Activated T-helper 2 cell treated with anti-CD3 and anti-CD28 coated beads, Interferon-gamma antibody, Interleukin-2, Interleukin-4, amounts not matched to agents 10 μg/mL and 5 μg/mL and 100 μg/mL, durations not matched to agents 14 hours and 24 hours and 36 hours (primary cell): ENCODE measurements at regions not wholly inside any gene's neighbourhood (a gene's known extent, or its start where the extent isn't known, plus 50 kb on each side); places are given as distances from the start of the nearest gene placed in this dataset.
"Not testable (repeated sequence)": the region's sequence is repeated elsewhere in the genome, so short reads cannot be mapped to it uniquely, and the experiment has no call there.

Source experiments
- DNase-seq: peaks from one replicate; pipeline ENCODE4 v3.0.0; 2021; ENCODE audit warnings: low spot score
- H3K27ac Mint-ChIP-seq: one replicate; pipeline ENCODE4 v1.8.0; 2021; ENCODE audit warnings: mixed read lengths
- H3K27me3 Mint-ChIP-seq: one replicate; pipeline ENCODE4 v1.8.0; 2021; ENCODE audit warnings: low read depth, mixed read lengths
- H3K36me3 Mint-ChIP-seq: one replicate; pipeline ENCODE4 v1.8.0; 2021; ENCODE audit warnings: low read depth, mixed read lengths
- H3K4me1 Mint-ChIP-seq: one replicate; pipeline ENCODE4 v1.8.0; 2021; ENCODE audit warnings: low read depth, mixed read lengths
- H3K4me3 Mint-ChIP-seq: one replicate; pipeline ENCODE4 v1.8.0; 2021; ENCODE audit warnings: low read depth, mild to moderate bottlenecking, moderate library complexity, mixed read lengths
- H3K9me3 Mint-ChIP-seq: one replicate; pipeline ENCODE4 v1.8.0; 2021; ENCODE audit warnings: mixed read lengths
- intact Hi-C: fragments of 100-400 bp; cut with micrococcal nuclease; formaldehyde crosslinking; loops from one replicate; pipeline ENCODE4 v1.15.1; 2023

- no peak overlapping the region for H3K4me3 Mint-ChIP-seq
- no peaks in the 10 kb centered on the region for H3K27me3 Mint-ChIP-seq
- DNase-seq: no peak
- H3K4me1 Mint-ChIP-seq: peaks cover 7% of the 10 kb centered on the region
- H3K27ac Mint-ChIP-seq: no peak overlapping the region
- H3K36me3 Mint-ChIP-seq: no peaks in the 10 kb centered on the region
- intact Hi-C loops: no loop called here
- no peaks in the 10 kb centered on the region for H3K9me3 Mint-ChIP-seq
These were observed 160.6 kb upstream of the POU1F1 start for GRCh38 chr3:87436781-87437543.

GRCh38 chr3:87435926-87436620 lies 159.7 kb upstream of the POU1F1 start:
- Mint-ChIP-seq H3K36me3 (no peaks in the 10 kb centered on the region), H3K4me3 (no peak overlapping the region), H3K27me3 (no peaks in the 10 kb centered on the region), H3K9me3 (no peaks in the 10 kb centered on the region), H3K4me1 (peaks cover 7% of the 10 kb centered on the region), H3K27ac (no peak overlapping the region)
- DNase-seq: no peak
- intact Hi-C loops: no loop called here

- intact Hi-C loops, H3K27me3 Mint-ChIP-seq, H3K36me3 Mint-ChIP-seq, H3K9me3 Mint-ChIP-seq, H3K4me3 Mint-ChIP-seq, H3K4me1 Mint-ChIP-seq, H3K27ac Mint-ChIP-seq, DNase-seq: not testable (repeated sequence)
These were observed 157.1 kb upstream of the POU1F1 start for GRCh38 chr3:87433445-87433844.

GRCh38 chr3:87426918-87427317 lies 150.5 kb upstream of the POU1F1 start:
- Mint-ChIP-seq H3K36me3 (no peaks in the 10 kb centered on the region), H3K9me3 (no peaks in the 10 kb centered on the region), H3K4me3 (no peak overlapping the region), H3K27me3 (no peaks in the 10 kb centered on the region), H3K27ac (no peak overlapping the region), H3K4me1 (no peaks in the 10 kb centered on the region)
- DNase-seq: no peak
- intact Hi-C loops: no loop called here

- no peak overlapping the region for H3K27ac Mint-ChIP-seq
- intact Hi-C loops: no loop called here
- no peaks in the 10 kb centered on the region for H3K4me1 Mint-ChIP-seq
- H3K9me3 Mint-ChIP-seq: no peaks in the 10 kb centered on the region
- no peak overlapping the region for H3K4me3 Mint-ChIP-seq
- no peaks in the 10 kb centered on the region for H3K27me3 Mint-ChIP-seq
- no peak for DNase-seq
- no peaks in the 10 kb centered on the region for H3K36me3 Mint-ChIP-seq
These were observed 148.7 kb upstream of the POU1F1 start for GRCh38 chr3:87425056-87425455.

GRCh38 chr3:87423336-87423735 lies 147.0 kb upstream of the POU1F1 start:
- intact Hi-C loops: no loop called here
- no peak for DNase-seq
- Mint-ChIP-seq H3K27ac (no peak overlapping the region), H3K36me3 (no peaks in the 10 kb centered on the region), H3K4me1 (no peaks in the 10 kb centered on the region), H3K4me3 (no peak overlapping the region), H3K9me3 (no peaks in the 10 kb centered on the region), H3K27me3 (no peaks in the 10 kb centered on the region)

GRCh38 chr3:87422333-87422732 lies 145.9 kb upstream of the POU1F1 start:
- H3K9me3 Mint-ChIP-seq: no peaks in the 10 kb centered on the region
- H3K27me3 Mint-ChIP-seq: no peaks in the 10 kb centered on the region
- no peak overlapping the region for H3K4me3 Mint-ChIP-seq
- no peaks in the 10 kb centered on the region for H3K4me1 Mint-ChIP-seq
- intact Hi-C loops: no loop called here
- no peak overlapping the region for H3K27ac Mint-ChIP-seq
- DNase-seq: no peak
- H3K36me3 Mint-ChIP-seq: no peaks in the 10 kb centered on the region

GRCh38 chr3:87420171-87420570 lies 143.8 kb upstream of the POU1F1 start:
- Mint-ChIP-seq H3K27ac (no peak overlapping the region), H3K36me3 (no peaks in the 10 kb centered on the region), H3K4me1 (no peaks in the 10 kb centered on the region), H3K27me3 (no peaks in the 10 kb centered on the region), H3K9me3 (no peaks in the 10 kb centered on the region), H3K4me3 (no peak overlapping the region)
- no peak for DNase-seq
- intact Hi-C loops: no loop called here

GRCh38 chr3:87414271-87414670 lies 137.9 kb upstream of the POU1F1 start:
- H3K4me1 Mint-ChIP-seq: no peaks in the 10 kb centered on the region
- no peak overlapping the region for H3K27ac Mint-ChIP-seq
- no peaks in the 10 kb centered on the region for H3K36me3 Mint-ChIP-seq
- intact Hi-C loops: no loop called here
- no peak overlapping the region for H3K4me3 Mint-ChIP-seq
- no peak for DNase-seq
- H3K9me3 Mint-ChIP-seq: no peaks in the 10 kb centered on the region
- no peaks in the 10 kb centered on the region for H3K27me3 Mint-ChIP-seq

- H3K27ac Mint-ChIP-seq: no peak overlapping the region
- no peaks in the 10 kb centered on the region for H3K27me3 Mint-ChIP-seq
- H3K4me3 Mint-ChIP-seq: no peak overlapping the region
- no peaks in the 10 kb centered on the region for H3K4me1 Mint-ChIP-seq
- no peaks in the 10 kb centered on the region for H3K36me3 Mint-ChIP-seq
- DNase-seq: no peak
- no peaks in the 10 kb centered on the region for H3K9me3 Mint-ChIP-seq
- intact Hi-C loops: no loop called here
These were observed 137.4 kb upstream of the POU1F1 start for GRCh38 chr3:87413814-87414213.

- no peaks in the 10 kb centered on the region for H3K4me1 Mint-ChIP-seq
- H3K27me3 Mint-ChIP-seq: no peaks in the 10 kb centered on the region
- no peak overlapping the region for H3K27ac Mint-ChIP-seq
- H3K9me3 Mint-ChIP-seq: no peaks in the 10 kb centered on the region
- H3K36me3 Mint-ChIP-seq: no peaks in the 10 kb centered on the region
- intact Hi-C loops: no loop called here
- no peak for DNase-seq
- H3K4me3 Mint-ChIP-seq: no peak overlapping the region
These were observed 133.7 kb upstream of the POU1F1 start for GRCh38 chr3:87410110-87410509.

GRCh38 chr3:87398168-87398801 lies 121.9 kb upstream of the POU1F1 start:
- Mint-ChIP-seq H3K4me1 (no peaks in the 10 kb centered on the region), H3K27ac (no peak overlapping the region), H3K36me3 (no peaks in the 10 kb centered on the region), H3K4me3 (no peak overlapping the region), H3K27me3 (no peaks in the 10 kb centered on the region), H3K9me3 (no peaks in the 10 kb centered on the region)
- DNase-seq: no peak
- intact Hi-C loops: no loop called here

GRCh38 chr3:87397211-87397610 lies 120.8 kb upstream of the POU1F1 start:
- H3K4me3 Mint-ChIP-seq: no peak overlapping the region
- intact Hi-C loops: no loop called here

More at GRCh38 chr3:87397211-87397610, 120.8 kb upstream of the POU1F1 start:
- no peaks in the 10 kb centered on the region for H3K9me3 Mint-ChIP-seq
- H3K27ac Mint-ChIP-seq: no peak overlapping the region
- no peak for DNase-seq
- H3K27me3 Mint-ChIP-seq: no peaks in the 10 kb centered on the region
- H3K36me3 Mint-ChIP-seq: no peaks in the 10 kb centered on the region
- H3K4me1 Mint-ChIP-seq: no peaks in the 10 kb centered on the region
